ENCODE measurements at regions not wholly inside any gene's neighbourhood (a gene's known extent, or its start where the extent isn't known, plus 50 kb on each side); places are given as distances from the start of the nearest gene placed in this dataset.

DNA sequence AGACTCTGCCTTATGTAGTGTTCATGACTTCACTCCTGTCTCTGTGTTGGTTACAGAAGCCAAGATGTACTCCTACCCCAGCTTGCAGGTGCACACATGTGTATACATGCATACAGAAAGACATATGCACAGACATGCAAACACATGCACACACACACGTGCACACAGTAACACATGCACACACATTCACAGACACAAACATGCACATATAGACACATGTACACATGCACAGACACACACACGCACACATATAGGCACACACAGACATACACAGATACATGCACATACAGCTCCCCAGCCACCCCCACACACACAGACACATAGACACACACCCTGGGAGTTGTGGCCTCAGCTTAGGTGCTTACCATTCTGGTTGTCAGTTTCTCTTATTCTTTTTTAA is 362.6 kb upstream of the C1orf174 start:
- DNase-seq (ENCODE audit: low read depth, low spot score) = no peak
- H3K27ac ChIP-seq = no peak overlapping the region

DNA sequence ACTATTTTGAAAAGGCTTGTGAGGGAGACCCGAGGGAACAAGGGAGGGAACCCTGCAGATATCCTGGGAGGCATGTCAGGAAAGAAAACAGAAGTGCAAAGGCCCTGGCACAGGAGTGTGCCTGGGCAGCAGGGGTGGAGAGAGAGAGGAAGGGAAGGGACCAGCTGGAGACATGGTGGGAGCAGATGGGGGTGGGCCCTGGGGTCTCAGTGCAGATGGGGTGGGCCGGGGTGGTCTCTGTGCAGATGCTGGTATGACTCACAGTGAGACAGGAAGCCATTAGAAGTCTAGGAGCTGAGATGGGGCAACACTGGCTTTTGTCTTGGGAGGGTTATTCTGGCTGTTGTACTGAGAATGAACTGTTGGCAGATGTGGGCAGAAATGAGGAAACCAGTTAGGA is 363.6 kb upstream of the C1orf174 start:
- no peak overlapping the region for H3K27ac ChIP-seq
- no peak for DNase-seq (ENCODE audit: low read depth, low spot score)

DNA sequence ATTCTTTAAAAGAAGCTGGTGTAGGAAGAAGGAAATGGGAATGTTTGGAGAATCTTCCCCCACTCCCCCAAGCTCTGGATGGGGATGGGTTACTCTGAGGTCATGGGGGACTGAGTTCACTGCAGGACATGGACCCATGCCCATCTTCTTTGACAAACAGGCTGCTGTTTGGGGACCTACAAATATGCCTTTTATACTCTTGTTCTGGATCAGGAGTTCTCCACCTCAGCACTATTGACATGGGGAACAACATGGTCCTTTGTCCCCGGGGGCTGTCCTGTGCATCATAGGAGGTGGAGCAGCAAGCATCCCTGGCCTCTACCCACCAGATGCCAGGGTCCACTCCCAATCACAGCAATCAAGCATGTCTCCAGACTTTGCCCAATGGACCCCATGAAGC is 365.8 kb upstream of the C1orf174 start:
- DNase-seq (ENCODE audit: low read depth, low spot score) = no peak
- no peak overlapping the region for H3K27ac ChIP-seq

DNA sequence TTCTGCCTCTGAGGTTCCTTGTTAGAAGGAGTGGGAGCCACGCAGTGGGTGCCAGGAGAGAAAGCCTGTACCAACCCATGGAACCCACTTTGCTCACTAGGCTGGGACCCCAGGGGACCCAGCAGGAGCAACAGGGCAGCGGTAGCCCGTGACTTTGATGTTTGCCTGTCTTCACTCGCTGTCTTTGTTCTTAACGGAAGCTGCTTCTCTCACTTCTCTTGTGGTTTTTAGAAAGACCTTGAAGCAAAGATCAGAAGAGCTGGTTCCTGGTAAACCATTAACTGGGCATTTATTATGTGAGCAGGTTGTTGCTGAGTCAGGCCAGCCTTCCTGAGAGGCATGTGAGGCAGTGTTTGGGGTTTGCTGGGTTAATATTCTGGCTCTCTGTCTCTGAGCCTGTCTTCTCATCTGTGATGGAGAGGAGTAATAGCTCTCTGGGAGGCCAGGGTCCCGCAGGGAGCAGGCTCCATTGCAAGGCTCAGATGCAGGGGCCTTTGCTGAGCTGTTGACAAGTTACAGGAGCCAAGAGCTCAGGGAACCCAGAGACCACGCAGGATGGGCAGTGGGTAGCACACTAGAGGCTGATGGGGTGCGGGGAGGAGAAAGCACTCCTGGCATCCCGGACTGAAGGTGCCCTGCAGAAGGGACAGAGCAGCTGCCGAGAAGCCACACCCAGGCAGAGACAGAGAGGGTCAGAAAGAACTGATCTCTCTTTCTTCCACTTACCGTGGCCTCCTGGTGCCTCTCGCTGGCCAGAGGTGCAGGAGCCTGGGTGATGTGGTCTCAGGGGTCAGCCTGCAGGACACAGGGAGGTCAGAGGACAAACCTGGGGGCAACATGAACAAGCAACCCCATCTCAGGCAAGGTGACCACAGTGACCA is 367.5 kb upstream of the C1orf174 start:
- H3K27ac ChIP-seq = no peak overlapping the region
- DNase-seq (ENCODE audit: low read depth, low spot score) = no peak

DNA sequence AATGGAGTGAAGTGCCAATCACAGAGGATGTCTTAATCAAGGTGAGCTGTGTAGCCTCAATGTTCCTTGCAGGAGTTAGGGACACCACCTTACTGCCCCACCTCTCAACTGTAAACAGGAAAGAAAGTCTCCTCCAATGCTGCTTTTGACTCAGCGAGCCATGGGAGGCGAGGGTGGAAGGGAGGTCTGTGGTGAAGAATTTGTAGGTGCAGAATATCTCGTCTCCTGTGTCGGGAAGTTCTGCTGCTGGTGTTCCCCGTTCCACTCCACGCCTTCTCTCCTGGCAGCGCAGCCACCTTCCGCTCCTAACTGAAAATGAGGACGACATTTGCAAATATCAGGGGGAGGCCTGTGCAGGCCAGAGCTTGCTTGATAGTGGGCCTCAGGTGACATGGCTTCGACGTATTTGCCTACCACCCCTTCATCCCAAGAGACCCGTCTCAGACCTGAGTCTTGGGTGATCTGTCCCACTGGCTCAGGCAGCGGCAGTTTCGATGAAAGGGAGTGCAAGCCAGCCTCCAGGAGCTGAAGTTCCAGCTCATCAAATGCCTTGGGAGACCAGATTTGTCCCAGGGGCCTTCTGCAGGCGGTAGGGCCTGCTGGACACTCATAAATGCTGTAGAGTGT is 368.3 kb upstream of the C1orf174 start:
- no peak overlapping the region for H3K27ac ChIP-seq
- DNase-seq (ENCODE audit: low read depth, low spot score) = no peak

DNA sequence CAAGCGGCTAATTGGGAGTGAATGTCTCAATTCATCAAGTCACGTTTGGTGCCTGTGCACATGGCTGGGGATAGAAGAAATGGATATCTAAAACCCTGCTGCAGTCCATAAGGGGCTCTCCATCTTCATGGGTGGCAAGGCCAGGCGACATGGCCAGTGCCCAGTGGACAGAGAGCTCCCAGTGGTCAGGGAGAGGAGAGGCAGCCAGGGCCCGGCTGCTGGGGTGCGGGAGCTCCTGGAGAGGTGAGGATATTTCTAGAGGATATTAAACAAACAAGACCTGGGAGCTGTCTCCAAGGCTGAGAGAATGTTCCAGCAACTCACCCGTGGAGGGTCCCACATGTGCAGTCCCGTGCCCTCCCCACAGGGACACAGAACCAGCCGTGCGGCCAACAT is 368.8 kb upstream of the C1orf174 start:
- no peak for DNase-seq (ENCODE audit: low read depth, low spot score)
- H3K27ac ChIP-seq = no peak overlapping the region

DNA sequence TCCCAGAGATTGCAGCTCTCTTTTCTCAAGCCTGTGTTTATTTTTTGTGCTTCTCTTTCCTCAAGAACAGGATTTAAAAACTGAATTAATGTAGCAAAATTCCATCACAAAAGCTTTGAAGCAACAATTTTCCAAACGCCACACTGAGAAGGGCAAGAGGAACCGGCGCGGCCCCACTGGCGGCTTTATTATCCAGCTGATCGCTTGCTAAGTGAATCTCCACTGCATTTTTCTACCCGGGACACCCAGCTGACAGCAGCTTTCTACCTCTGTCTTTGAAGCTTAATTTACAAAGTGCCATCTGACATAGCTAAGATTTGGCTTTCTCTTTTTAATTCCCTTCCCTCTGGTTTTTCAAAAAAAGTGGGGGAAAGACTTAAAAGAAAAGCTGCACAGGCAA is 369.3 kb upstream of the C1orf174 start:
- no peak overlapping the region for H3K27ac ChIP-seq
- DNase-seq (ENCODE audit: low read depth, low spot score) = no peak

DNA sequence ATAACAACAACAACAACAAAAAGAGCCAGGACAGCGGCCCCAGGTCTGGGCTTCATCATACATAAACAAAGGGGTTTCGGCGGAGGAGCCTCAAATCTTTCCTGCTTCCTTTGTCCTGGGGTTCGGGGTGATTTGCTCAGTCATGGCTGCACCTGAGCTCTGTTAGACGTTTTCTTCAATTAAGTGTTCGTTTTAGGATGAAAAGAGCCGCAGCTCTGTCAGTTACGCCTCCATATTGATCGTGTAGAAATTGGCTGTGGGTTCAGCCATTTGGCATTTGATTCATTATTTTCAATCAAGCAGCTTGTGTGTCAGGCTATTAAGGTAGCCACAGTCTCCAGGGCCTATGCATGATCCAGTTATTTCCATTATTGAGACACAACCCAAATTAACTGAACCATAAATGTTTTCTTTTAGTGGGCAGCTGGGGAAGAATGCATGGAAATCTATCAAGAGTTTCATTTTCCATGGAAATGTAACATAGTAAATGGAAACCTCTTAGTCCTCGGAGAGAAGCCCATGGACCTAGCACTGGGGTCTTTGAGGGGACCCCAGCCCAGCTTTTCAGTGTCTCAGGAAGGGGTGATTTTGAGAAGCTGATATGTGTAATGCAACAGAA is 370.0 kb upstream of the C1orf174 start:
- no peak for DNase-seq (ENCODE audit: low read depth, low spot score)
- no peak overlapping the region for H3K27ac ChIP-seq

DNA sequence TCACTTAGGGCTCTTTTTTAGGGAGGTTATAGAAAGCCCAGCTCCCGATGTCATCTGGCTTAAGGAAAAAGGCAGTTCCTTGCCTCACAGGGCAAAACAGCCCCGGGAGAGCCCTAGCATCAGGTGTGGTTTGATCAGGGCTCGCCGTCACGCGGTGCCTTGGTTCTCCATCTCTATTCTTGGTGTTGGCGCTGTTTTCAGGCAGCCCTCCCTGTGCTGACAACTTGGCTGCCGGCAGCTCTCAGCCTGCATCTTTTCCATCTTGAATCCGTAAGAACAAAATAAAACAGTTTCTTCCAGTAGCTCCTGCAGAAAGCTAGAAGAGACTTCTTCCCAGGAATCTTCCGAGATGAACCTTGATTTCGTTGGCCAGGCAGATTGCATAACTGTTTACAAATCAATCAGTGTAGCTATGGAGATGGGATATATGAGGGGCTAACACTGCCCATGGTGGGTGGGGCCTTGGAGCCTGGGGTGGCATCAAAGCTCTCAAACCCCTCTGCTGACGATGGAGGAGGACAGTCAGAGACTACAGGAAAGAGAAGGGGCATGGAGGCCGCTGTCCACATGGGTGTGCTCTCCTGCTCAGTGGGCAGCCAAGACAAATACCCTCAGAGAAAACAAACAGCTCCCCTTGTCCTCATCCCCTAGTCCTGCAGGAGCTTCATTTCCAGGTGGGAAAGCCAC is 370.7 kb upstream of the C1orf174 start:
- no peak overlapping the region for H3K27ac ChIP-seq
- DNase-seq (ENCODE audit: low read depth, low spot score) = no peak

DNA sequence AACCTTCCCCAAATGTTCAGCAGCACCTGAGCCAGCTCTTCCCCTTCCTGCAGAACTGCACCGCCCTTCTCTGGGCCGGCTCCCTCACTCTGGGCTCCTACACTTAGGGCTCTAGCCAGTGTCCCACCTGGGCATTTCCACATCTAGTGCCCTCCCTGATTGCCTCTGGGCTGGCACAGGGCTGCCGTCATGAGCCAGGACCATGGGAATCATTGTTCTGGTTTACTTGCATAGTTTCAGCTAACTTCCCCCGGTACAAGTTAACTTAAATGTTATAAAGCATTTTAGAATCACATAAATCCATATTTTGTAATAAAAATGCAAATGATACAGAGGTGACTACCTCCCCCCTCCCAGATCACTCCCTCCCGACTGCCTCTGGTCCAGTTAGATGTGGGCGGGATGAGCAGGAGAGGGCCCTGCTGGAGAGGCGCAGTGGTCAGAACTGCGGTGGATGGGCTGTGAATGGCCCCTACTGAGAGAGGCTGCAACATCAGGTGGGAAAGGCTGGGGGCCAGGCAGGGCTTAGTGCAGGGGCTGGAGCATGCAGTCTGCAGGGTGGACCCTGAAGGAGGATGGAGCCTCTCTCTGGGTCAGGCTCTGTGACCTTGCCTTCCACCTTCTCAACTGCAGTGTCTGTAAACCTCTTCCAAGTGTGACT is 371.4 kb upstream of the C1orf174 start:
- DNase-seq (ENCODE audit: low read depth, low spot score) = no peak

DNA sequence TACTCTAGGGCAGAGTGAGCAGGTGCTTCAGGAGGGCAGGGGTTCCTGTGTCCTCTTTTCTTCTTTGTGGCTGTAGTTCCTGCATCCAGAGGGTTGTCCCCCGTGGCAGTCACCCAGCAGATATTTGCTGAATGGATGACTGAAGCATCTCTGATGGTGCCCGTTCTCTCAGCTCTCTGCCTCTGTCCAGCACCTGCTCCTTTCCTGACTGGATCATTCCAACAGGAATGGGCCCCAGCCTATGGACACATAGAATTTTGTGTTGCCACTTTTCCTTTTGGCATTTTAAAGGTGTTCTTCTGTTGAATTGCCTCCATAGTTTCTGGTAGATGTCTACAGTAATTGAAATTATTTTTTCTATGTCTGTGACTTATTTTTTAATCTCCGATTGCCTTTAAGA is 372.5 kb upstream of the C1orf174 start:
- H3K27ac ChIP-seq = no peak overlapping the region
- no peak for DNase-seq (ENCODE audit: low read depth, low spot score)

More for the DNA sequence above, 371.4 kb upstream of the C1orf174 start:
- no peak overlapping the region for H3K27ac ChIP-seq

DNA sequence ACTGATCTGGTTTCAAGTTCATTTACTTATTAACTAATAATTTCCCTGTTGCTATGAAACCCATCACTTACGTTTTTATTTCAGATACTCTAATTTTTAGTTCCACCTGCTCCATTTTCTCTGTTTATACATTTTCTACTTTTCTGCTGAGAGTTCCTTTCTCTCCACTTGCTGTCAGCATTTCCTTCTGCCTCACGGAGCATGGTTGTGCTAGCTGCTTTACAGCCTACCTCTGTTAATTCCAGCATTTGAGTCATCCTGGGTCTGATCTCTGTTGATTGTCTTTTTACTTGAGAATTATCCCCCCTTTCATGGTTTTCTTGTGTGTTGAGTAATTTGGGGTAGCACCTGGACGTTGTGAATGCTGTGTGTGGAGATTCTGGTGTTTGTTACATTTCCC is 373.2 kb upstream of the C1orf174 start:
- no peak for DNase-seq (ENCODE audit: low read depth, low spot score)
- H3K27ac ChIP-seq = no peak overlapping the region

DNA sequence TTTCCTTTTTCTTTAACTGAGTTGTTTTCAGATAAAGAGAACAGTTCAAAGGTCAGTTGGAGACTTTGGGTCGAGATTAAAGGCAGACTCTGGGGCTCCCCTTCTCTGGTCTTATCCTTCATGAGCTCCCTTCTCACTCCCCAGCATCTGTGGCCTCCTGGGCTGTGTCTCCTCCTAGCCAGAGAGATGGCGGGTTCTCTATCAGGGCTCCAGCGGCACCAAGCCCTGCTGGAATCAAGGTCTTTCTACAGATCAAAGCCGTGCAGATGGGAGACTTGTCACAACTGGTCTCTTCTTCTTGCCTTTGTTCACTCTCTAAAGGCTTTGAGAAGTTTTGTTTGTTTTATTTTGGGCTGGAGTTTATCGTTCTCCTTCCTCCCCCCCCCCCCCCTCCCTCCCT is 373.7 kb upstream of the C1orf174 start:
- no peak for DNase-seq (ENCODE audit: low read depth, low spot score)
- H3K27ac ChIP-seq = no peak overlapping the region

DNA sequence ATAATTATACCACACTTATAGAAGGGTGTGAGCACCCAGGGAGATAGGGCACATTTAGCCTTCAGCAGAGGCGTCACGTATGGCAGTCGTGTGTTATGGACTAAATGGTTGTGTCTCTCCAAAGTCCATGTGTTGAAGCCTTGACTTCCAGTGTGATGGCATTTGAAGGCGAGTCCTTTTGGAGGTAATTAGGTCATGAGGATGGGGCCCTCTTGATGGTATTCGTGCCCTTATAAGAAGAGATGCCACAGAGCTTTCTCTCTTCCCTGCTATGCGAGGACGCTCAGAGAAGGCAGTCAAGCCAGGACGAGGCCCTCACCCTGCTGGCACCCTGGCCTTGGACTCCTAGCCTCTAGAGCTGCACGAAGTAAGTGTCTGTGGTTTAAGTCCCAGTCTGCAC is 375.0 kb upstream of the C1orf174 start:
- H3K27ac ChIP-seq = no peak overlapping the region
- DNase-seq (ENCODE audit: low read depth, low spot score) = no peak

DNA sequence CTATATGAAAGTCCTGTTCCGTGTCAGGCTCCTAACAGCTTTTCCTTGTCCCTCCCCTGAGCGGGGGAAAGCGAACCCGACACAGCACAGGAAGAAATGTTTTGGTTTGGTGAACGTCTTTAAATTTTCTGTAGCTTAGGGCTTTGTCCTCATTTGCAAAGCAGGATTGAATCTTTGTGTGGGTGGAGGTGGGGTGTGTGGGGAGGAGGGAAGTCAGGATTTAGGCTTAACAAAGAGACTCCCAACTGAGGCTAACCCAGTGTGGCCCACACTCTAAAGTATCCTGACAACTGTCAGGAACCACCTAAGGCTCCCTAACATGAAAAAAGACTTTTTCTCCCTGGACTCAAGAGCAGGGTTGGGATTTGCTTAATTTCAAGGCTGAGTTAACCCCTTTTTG is 376.2 kb upstream of the C1orf174 start:
- no peak overlapping the region for H3K27ac ChIP-seq
- no peak for DNase-seq (ENCODE audit: low read depth, low spot score)

DNA sequence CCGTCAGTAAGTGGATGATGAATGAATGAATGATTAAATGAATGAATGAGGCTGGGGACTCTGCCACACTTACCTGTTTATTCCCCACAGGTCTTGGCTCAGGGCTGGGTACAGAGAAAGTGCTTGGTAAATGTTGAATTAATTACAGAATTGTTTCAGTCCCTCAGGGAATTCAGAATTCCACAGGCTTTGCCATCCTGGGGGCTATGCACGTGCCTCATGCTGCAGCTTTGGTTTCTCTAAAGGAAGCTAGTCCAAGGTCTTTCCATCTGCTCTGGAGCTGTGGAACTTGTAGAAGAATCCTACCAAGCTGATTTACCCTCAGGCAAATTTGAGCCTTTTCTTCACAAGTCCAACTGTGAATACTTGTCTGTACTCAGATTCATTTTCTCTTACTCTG is 376.8 kb upstream of the AJAP1 start:
- DNase-seq (ENCODE audit: low read depth, low spot score) = no peak
- no peak overlapping the region for H3K27ac ChIP-seq

DNA sequence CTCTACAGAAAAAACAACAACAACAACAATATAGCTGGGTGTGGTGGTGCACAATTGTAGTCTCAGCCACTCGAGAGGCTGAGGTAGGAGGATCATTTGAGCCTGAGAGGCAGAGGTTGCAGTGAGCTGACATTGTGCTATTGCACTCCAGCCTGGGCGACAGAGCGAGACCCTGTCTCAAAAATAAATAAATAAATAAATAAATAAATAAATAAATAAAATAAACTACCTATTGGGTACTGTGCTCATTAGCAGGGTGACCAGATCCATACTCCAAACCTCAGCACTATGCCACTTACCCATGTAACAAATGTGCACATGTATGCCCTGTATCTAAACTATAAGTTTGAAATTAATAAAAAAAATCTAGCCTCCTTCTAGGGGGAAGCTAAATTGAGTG is 369.4 kb upstream of the AJAP1 start:
- no peak overlapping the region for H3K27ac ChIP-seq
- no peak for DNase-seq (ENCODE audit: low read depth, low spot score)

DNA sequence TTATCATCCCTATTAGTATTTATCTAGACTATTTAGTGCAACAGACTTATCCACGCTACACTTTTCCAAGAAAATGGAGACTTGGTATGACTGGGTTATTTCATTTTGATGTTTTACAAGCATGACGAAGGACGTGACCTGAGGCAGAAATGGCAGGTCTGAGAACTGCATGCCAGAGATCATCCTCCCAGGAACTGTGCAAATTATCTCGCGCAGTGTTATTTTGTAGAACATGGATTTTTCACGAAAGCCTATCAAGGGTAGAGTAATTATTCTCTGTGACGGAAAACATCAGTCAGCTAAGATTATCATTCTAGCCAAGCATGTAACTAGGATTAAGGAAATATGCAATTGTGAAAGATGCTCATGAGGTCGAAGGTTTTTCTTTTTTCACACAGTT is 361.5 kb upstream of the AJAP1 start:
- DNase-seq (ENCODE audit: low read depth, low spot score) = no peak
- H3K27ac ChIP-seq = no peak overlapping the region

DNA sequence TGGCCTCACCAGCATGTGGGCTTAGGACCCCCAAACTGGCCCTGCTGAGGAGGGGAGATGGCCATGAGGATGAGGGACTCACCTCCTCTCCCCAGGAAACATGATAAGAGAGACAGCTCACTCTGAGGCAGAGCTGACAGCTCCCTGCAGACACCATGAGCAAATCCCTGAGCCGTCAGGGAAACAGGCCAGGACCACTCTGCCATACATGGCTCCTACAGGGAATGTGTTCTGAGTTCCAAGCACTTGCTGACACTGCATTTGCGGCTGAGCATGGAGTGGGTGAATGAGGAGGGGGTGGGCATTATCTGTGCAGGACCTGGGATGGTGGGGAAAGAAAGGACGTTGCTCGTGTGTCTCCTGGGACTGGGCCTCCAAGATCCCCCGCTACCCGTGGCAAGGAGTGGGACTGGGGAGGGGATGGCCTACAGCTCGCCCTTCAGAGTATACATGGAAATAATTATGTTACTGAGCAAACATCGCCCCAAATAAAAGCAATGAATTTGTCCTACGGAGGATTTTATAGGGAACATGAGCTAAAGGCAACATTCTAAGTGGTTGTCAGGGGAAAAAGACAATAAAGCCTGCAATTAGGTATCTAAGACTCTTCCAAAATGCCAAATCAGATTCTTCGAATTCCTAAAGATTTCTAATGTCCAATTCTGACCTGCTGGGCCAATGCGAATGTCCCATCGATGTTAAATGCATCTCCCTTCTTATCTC is 355.9 kb upstream of the AJAP1 start:
- H3K27ac ChIP-seq = no peak overlapping the region
- no peak for DNase-seq (ENCODE audit: low read depth, low spot score)

DNA sequence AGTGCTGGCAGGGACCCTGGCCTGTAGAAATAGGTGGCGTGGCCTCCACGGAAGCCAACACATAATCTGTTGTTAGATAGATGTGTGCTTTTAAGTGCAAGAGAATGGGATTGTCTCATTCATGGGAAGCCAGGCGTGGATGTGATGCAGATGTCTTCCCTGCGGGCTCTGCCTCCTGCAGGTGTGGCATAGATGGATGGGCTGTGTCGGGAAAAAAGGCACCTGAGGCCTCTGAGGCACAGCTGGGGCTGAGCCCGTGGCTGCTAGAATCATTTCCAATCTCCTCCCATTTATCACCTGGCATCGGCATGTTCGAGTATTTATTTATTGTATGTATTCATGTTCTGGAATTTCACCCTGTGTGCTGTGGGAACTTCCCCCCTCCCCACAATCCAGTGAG is 353.4 kb upstream of the AJAP1 start:
- no peak for DNase-seq (ENCODE audit: low read depth, low spot score)
- no peak overlapping the region for H3K27ac ChIP-seq
